GM12878 (cell line): ENCODE measurements at regions not wholly inside any gene's neighbourhood (a gene's known extent, or its start where the extent isn't known, plus 50 kb on each side); places are given as distances from the start of the nearest gene placed in this dataset.

Experiments used
- POLR2A ChIP-seq: IDR thresholded peaks from 2 replicates; pipeline ENCODE4 v1.6.1; 2011; ENCODE audit warnings: low read depth, mild to moderate bottlenecking, low read length
- POLR2AphosphoS5 ChIP-seq: IDR thresholded peaks from 2 replicates; pipeline ENCODE4 v1.6.1; 2011; ENCODE audit warnings: mild to moderate bottlenecking, low read length, inconsistent platforms
- TF ChIP-seq, protein P1 (sequence below), 3 experiments: IDR thresholded peaks in 2 of 3; conservative IDR thresholded peaks in 1 of 3; 2 replicates each; pipeline ENCODE4 v1.5.1; 2011; ENCODE audit warnings: low read depth in 3 of 3, low read length in 3 of 3, mild to moderate bottlenecking in 3 of 3, control low read depth in 2 of 3, moderate library complexity in 2 of 3, inconsistent platforms in 1 of 3, mixed read lengths in 1 of 3; ENCODE audit not compliant: control insufficient read depth in 2 of 3, insufficient read depth in 1 of 3; ENCODE audit errors: extremely low read depth in 1 of 3

DNA sequence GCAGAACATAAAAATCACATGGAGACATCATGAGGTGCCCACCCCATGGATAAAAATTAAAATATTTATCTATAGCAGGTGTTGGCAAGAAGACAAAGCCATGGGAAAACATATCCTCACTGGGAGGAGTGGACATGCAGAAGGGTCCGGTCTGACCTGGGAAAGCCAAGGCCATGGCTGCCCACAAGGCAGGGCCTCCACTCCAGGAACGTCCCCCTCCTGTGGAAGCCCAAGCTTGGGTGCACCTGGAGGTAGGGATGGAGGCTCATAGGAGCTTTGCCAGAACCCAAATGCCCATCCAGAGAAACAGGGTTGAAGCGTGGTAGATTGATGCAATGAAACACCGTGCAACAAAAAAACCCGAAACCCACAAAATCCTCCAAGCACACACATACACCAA is 81.4 kb upstream of the COL5A1 start:
- TF ChIP-seq, protein P1, sequence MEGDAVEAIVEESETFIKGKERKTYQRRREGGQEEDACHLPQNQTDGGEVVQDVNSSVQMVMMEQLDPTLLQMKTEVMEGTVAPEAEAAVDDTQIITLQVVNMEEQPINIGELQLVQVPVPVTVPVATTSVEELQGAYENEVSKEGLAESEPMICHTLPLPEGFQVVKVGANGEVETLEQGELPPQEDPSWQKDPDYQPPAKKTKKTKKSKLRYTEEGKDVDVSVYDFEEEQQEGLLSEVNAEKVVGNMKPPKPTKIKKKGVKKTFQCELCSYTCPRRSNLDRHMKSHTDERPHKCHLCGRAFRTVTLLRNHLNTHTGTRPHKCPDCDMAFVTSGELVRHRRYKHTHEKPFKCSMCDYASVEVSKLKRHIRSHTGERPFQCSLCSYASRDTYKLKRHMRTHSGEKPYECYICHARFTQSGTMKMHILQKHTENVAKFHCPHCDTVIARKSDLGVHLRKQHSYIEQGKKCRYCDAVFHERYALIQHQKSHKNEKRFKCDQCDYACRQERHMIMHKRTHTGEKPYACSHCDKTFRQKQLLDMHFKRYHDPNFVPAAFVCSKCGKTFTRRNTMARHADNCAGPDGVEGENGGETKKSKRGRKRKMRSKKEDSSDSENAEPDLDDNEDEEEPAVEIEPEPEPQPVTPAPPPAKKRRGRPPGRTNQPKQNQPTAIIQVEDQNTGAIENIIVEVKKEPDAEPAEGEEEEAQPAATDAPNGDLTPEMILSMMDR (IDR thresholded peaks at IDR 0.05 in 2 of 3, conservative IDR thresholded peaks at IDR 0.05 in 1 of 3; ENCODE audit: control insufficient read depth in 2 of 3, extremely low read depth in 1 of 3, insufficient read depth in 1 of 3, low read depth in 3 of 3, low read length in 3 of 3): no peak
- no peak for TF ChIP-seq POLR2AphosphoS5
- no peak for TF ChIP-seq POLR2A
